Neural cell (in vitro differentiated cells): ENCODE measurements at regions not wholly inside any gene's neighbourhood (a gene's known extent, or its start where the extent isn't known, plus 50 kb on each side); places are given as distances from the start of the nearest gene placed in this dataset.
"Not testable (repeated sequence)": the region's sequence is repeated elsewhere in the genome, so short reads cannot be mapped to it uniquely, and the experiment has no call there.

Source experiments
- CTCF ChIP-seq: fragments of 450-650 bp; IDR thresholded peaks from 2 replicates; pipeline ENCODE4 v1.5.1; 2014; ENCODE audit warnings: antibody characterized with exemption, mild to moderate bottlenecking, moderate library complexity; ENCODE audit not compliant: poor library complexity, severe bottlenecking
- EZH2 ChIP-seq: fragments of 200-600, 300-800 bp; shearing (Covaris generic), sonication (generic); IDR thresholded peaks from 2 replicates; pipeline ENCODE4 v1.6.1; 2014; ENCODE audit warnings: antibody characterized with exemption, low read length, borderline replicate concordance, mild to moderate bottlenecking; ENCODE audit not compliant: insufficient read depth, poor library complexity, severe bottlenecking

- TF ChIP-seq CTCF, EZH2: not testable (repeated sequence)
Observed at GRCh38 chr11:93596171-93596570, 53.0 kb upstream of the SMCO4 start.
